Omental fat pad (tissue), 3 donors: ENCODE measurements at regions not wholly inside any gene's neighbourhood (a gene's known extent, or its start where the extent isn't known, plus 50 kb on each side); places are given as distances from the start of the nearest gene placed in this dataset.

Experiments
- ATAC-seq: fragments of 150-250 bp; one replicate; pipeline ENCODE4 v1.9.1; 2016; ENCODE audit warnings: mild to moderate bottlenecking, moderate library complexity; ENCODE audit not compliant: low FRiP score
- DNase-seq: peaks from one replicate; pipeline ENCODE4 v3.0.0-alpha.2; 2019; ENCODE audit warnings: low spot score
- CTCF ChIP-seq, 3 donors: fragments of 450-650 bp; IDR thresholded peaks; one replicate each; pipeline ENCODE4 v1.5.1; 2016 to 2017; ENCODE audit warnings: antibody characterized with exemption in 3 of 3, mild to moderate bottlenecking in 3 of 3, moderate library complexity in 2 of 3

- peak in 1 of 3 donors; percentile 93 for TF ChIP-seq CTCF (IDR thresholded peaks at IDR 0.05)
- DNase-seq (peak; percentile 60), ATAC-seq (peak; percentile 81)
Measured at GRCh38 chr11:119474682-119475596, 52.0 kb upstream of the THY1 start.

GRCh38 chr11:119473901-119474681 is 51.1 kb upstream of the THY1 start:
- ATAC-seq (no peak), DNase-seq (no peak)
- no peak for TF ChIP-seq CTCF (IDR thresholded peaks at IDR 0.05)

GRCh38 chr11:119473226-119473625 is 50.3 kb upstream of the THY1 start:
- DNase-seq: no peak
- TF ChIP-seq CTCF (IDR thresholded peaks at IDR 0.05): no peak
- ATAC-seq: no peak

- DNase-seq: no peak
- no peak for ATAC-seq
- no peak for TF ChIP-seq CTCF (IDR thresholded peaks at IDR 0.05)
Measured at GRCh38 chr11:119472856-119473222, 49.9 kb upstream of the THY1 start.
